Smooth muscle cell (in vitro differentiated cells): ENCODE measurements at regions not wholly inside any gene's neighbourhood (a gene's known extent, or its start where the extent isn't known, plus 50 kb on each side); places are given as distances from the start of the nearest gene placed in this dataset.
"Not testable (repeated sequence)": the region's sequence is repeated elsewhere in the genome, so short reads cannot be mapped to it uniquely, and the experiment has no call there.

ENCODE experiments used
- DNase-seq: peaks from one replicate; lab custom pipeline; 2025; ENCODE audit not compliant: unreplicated experiment; lab: John Stamatoyannopoulos, UW
- H2AFZ ChIP-seq: fragments of 200-600 bp; sonication (generic); 2 replicates; pipeline ENCODE4 v1.6.0; 2016; ENCODE audit warnings: antibody characterized with exemption, low read depth, mild to moderate bottlenecking
- H3F3A ChIP-seq: fragments of 200-600 bp; sonication (generic); 2 replicates; pipeline ENCODE4 v1.6.0; 2017; ENCODE audit warnings: antibody characterized with exemption, low read depth
- H3K27ac ChIP-seq: fragments of 200-600 bp; sonication (generic); 2 replicates; pipeline ENCODE4 v1.5.1; 2016; ENCODE audit warnings: low read depth, mild to moderate bottlenecking
- H3K27me3 ChIP-seq: fragments of 200-600 bp; sonication (generic); 2 replicates; pipeline ENCODE4 v1.6.1; 2016; ENCODE audit warnings: low read depth, mild to moderate bottlenecking
- H3K36me3 ChIP-seq: fragments of 200-600 bp; sonication (generic); 2 replicates; pipeline ENCODE4 v1.5.1; 2016; ENCODE audit warnings: low read depth
- H3K4me1 ChIP-seq: fragments of 200-600 bp; sonication (generic); 2 replicates; pipeline ENCODE4 v1.5.1; 2016; ENCODE audit warnings: low read depth
- H3K4me2 ChIP-seq: fragments of 200-600 bp; sonication (generic); 2 replicates; pipeline ENCODE4 v1.6.0; 2016; ENCODE audit warnings: mild to moderate bottlenecking
- H3K4me3 ChIP-seq: fragments of 200-600 bp; sonication (generic); 2 replicates; pipeline ENCODE4 v1.5.1; 2016; ENCODE audit warnings: mild to moderate bottlenecking
- H3K79me2 ChIP-seq: fragments of 200-600 bp; sonication (generic); 2 replicates; pipeline ENCODE4 v1.6.0; 2016; ENCODE audit warnings: low read depth, mild to moderate bottlenecking
- H3K9ac ChIP-seq: fragments of 200-600 bp; sonication (generic); 2 replicates; pipeline ENCODE4 v1.6.0; 2016; ENCODE audit warnings: low read depth
- H3K9me3 ChIP-seq: fragments of 200-600 bp; sonication (generic); replicated peaks from 2 replicates; pipeline ENCODE4 v1.5.1; 2016; ENCODE audit warnings: low read depth
- H4K20me1 ChIP-seq: fragments of 200-600 bp; sonication (generic); 2 replicates; pipeline ENCODE4 v1.6.0; 2016; ENCODE audit warnings: low read depth
- CTCF ChIP-seq: fragments of 200-600 bp; sonication (generic); IDR thresholded peaks from 2 replicates; pipeline ENCODE4 v1.5.1; 2017; ENCODE audit warnings: borderline replicate concordance, mild to moderate bottlenecking, antibody characterized with exemption; ENCODE audit not compliant: insufficient read depth, poor library complexity, severe bottlenecking
- WGBS: methylation state at CpG from one replicate; pipeline ENCODE4 v1.1.7; 2016; ENCODE audit warnings: low lambda C conversion rate; 5-methylcytosine and 5-hydroxymethylcytosine counted together

GRCh38 chr3:84685467-84685866, 273.3 kb upstream of the CADM2 start:
- Histone ChIP-seq H3K4me1 (no peaks in the 10 kb centered on the region), H3K79me2 (no peaks in the 10 kb centered on the region), H3K36me3 (no peaks in the 10 kb centered on the region), H4K20me1 (no peaks in the 10 kb centered on the region), H3K27ac (no peak overlapping the region), H3K4me3 (no peak overlapping the region), H2AFZ (no peak overlapping the region), H3F3A (no peaks in the 10 kb centered on the region), H3K27me3 (no peaks in the 10 kb centered on the region), H3K4me2 (no peak overlapping the region), H3K9me3 (no peaks in the 10 kb centered on the region), H3K9ac (no peak overlapping the region)
- TF ChIP-seq CTCF = no peak
- 96% methylated on average over 3 of the region's 3 CpGs for WGBS
- no peak for DNase-seq

GRCh38 chr3:84692261-84692660, 266.5 kb upstream of the CADM2 start:
- no peaks in the 10 kb centered on the region for H3K79me2 ChIP-seq
- no peak overlapping the region for H3K27ac ChIP-seq
- DNase-seq = no peak
- no peak overlapping the region for H2AFZ ChIP-seq
- H3K4me2 ChIP-seq = no peak overlapping the region
- no peaks in the 10 kb centered on the region for H4K20me1 ChIP-seq
- no peaks in the 10 kb centered on the region for H3K27me3 ChIP-seq
- no peak overlapping the region for H3K9ac ChIP-seq
- no peaks in the 10 kb centered on the region for H3K9me3 ChIP-seq
- no peaks in the 10 kb centered on the region for H3K36me3 ChIP-seq
- H3F3A ChIP-seq = no peaks in the 10 kb centered on the region
- 67% methylated on average over 2 of the region's 2 CpGs for WGBS
- no peaks in the 10 kb centered on the region for H3K4me1 ChIP-seq
- no peak overlapping the region for H3K4me3 ChIP-seq
- no peak for TF ChIP-seq CTCF

GRCh38 chr3:84710288-84710687, 248.5 kb upstream of the CADM2 start:
- H3K9me3 ChIP-seq, H3K27ac ChIP-seq, H3K79me2 ChIP-seq, H4K20me1 ChIP-seq, H3K4me3 ChIP-seq, H3K4me1 ChIP-seq, DNase-seq, H3K27me3 ChIP-seq, H2AFZ ChIP-seq, H3F3A ChIP-seq, H3K36me3 ChIP-seq, H3K9ac ChIP-seq, H3K4me2 ChIP-seq: not testable (repeated sequence)
- WGBS = 79% methylated on average over 1 of the region's 1 CpG

GRCh38 chr3:84717894-84718293, 240.9 kb upstream of the CADM2 start:
- Histone ChIP-seq H3K4me2 (no peak overlapping the region), H4K20me1 (no peaks in the 10 kb centered on the region), H3K9ac (no peak overlapping the region), H3K27me3 (no peaks in the 10 kb centered on the region), H3K36me3 (no peaks in the 10 kb centered on the region), H3K4me3 (no peak overlapping the region), H3K9me3 (no peaks in the 10 kb centered on the region), H2AFZ (no peak overlapping the region), H3K4me1 (no peaks in the 10 kb centered on the region), H3F3A (no peaks in the 10 kb centered on the region), H3K79me2 (no peaks in the 10 kb centered on the region), H3K27ac (no peak overlapping the region)
- TF ChIP-seq CTCF = no peak
- no peak for DNase-seq
- 80% methylated on average over 3 of the region's 3 CpGs for WGBS
